Fibroblast of the conjunctiva (primary cell): ENCODE measurements at regions not wholly inside any gene's neighbourhood (a gene's known extent, or its start where the extent isn't known, plus 50 kb on each side); places are given as distances from the start of the nearest gene placed in this dataset.

Experiments
- DNase-seq: peaks from one replicate; pipeline ENCODE4 v3.0.0-alpha.2; 2010; ENCODE audit warnings: low read depth

- no peak for DNase-seq
Observed at GRCh38 chr3:176932433-176932832, 264.8 kb downstream of the TBL1XR1 start.

DNA sequence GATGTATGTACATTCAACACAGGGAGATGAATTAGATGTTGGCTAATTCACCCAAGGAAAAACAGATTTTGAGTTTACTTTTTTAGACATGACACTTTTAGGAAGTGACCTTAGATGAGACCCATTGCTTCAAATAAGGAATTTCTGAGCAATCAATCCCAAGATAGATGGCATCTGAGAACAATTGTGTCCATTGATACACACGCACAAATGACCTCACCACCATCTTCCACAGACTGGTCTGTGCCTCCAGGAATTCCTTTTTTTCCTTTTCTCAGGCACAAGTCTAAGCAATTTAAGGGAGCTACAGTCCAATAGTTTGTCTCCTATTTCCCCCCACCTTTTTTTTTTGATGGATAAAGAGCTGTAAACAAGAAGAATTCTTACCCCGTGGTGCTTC, 265.3 kb downstream of the TBL1XR1 start:
- no peak for DNase-seq

- no peak for DNase-seq
Observed at GRCh38 chr3:176930942-176931341, 266.3 kb downstream of the TBL1XR1 start.

DNA sequence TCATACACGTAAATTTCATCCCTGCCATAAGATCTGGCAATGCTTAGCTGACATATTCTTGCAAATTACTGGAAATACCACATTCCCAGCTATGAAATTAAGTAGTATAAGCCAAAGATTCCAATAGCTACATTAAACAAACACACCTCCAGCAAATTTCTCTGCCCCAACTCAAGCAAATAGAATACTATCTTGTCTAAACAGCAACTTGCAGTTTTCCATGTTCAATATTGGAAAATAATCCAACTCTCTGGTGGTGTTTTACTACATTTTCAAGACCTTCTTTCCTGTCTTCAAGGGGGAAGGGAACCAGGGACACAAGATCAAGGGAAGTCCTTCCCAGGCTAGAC, 268.7 kb downstream of the TBL1XR1 start:
- DNase-seq, result no peak

DNA sequence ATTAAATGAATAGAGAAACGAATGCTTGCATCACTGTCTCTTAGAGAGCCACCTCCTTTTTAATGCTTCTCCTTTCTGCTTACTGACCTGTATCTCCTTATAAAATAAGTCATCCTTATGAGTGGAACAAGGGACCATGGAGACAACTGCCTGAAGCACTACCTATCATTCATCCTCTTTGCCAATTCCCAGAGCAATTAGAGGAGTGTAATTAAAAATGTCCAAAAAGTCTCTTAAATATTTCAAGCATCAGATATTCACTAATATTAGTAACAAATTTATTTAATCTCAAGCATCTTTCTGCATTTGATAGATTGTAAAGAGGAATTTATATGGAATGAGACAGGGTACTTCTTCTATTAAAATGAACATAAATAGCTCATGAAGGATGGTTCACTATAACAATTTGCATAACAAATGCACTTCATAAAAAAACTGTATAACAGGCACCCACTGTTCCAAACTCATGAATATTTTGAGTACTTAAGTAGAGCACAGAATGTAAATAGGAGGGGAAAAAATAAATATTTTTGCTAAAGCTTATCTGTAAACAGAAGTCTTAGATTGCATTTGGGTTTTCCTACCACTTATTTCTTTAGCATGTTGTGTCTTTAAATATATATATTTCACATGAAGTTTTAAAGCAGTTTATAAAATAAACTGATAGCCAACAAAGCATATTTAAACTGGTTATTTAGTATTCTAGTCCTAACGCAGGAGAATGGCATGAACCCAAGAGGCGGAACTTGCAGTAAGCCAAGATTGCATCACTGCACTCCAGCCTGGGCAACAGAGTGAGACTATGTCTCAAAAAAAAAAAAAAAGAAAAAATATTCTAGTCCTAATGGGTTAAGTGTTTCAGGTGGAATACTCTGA, 269.3 kb downstream of the TBL1XR1 start:
- DNase-seq, result no peak

GRCh38 chr3:176927280-176927679, 270.0 kb downstream of the TBL1XR1 start:
- no peak for DNase-seq

DNA sequence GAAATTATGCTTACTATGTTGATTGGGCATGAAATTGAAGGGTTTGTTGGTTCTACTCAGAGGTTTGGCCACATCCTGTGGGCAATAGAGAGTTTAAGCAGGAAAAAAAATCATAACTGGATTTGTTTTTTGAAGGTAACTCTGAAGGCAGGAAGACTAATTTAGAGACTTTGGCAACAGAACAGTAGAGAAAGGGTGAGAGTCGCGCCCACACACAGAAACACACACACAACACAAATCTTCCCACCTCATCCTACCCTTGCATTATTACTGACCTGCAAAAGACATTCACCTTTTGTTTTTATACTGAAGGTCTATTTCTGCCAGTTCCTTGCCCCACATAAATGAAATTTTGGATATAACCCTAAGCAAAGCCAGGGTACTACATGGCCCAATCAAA, 270.6 kb downstream of the TBL1XR1 start:
- no peak for DNase-seq

DNA sequence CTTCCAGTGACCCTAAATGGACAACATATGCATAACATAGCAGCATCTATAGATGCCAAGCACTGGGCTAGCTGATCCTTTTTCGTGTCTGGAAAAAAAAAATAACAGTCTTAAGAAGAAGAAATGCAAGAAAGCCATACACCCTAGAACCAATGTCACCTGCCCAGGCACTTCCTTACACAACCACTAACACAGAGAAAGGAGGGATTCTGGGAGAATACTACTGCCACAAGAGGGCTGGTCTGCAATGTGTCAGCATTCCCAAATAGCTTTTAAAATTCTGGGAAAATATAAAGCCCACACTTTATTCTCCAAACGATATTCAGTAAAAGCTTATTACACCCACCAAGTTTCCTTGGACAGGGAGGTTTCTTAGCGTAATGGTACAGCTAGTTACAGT, 271.2 kb downstream of the TBL1XR1 start:
- DNase-seq, result no peak

GRCh38 chr3:176920766-176921160, 276.5 kb downstream of the TBL1XR1 start:
- DNase-seq, result no peak

DNA sequence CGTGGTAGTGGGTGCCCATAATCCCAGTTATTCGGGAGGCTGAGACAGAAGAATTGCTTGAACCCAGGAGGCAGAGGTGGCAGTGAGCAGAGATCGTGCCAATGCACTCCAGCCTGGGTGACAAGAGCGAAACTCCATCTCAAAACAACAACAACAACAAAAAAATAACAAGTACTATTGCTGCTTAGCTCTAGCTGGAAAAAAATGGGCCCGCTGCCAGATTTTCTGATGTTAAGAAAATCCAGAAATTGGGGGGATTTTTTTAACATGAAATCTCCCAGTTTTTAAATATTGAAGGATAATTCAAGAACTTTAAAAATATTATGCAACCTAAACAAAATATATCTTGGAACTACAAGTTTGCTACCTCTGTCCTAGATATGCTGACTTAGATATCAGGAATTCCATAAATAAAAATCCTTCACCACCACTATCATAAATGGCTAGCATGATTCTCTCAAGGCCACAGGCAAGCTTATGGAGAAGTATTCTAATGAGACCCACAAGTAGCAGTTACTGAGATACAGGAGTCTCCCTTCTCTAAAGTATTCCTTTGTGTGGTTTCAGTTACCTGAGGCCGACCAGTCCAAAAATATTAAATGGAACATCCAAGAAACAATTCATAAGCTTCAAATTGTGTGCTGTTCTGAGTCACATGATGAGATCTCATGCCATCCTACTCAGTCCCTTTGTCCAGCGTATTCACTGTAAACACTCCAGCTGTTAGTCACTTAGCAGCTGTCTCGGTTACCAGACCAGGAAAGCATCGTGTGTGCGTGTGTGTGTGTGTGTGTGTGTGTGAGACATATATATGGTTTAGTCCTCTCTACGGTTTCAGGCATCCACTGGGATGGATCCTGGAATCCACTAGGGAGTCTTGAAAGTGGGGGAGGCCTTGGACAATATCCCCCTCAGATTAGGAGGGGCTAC, 277.2 kb downstream of the TBL1XR1 start:
- peak; percentile 3 for DNase-seq

GRCh38 chr3:176916777-176917176, 280.5 kb downstream of the TBL1XR1 start:
- DNase-seq, result no peak

DNA sequence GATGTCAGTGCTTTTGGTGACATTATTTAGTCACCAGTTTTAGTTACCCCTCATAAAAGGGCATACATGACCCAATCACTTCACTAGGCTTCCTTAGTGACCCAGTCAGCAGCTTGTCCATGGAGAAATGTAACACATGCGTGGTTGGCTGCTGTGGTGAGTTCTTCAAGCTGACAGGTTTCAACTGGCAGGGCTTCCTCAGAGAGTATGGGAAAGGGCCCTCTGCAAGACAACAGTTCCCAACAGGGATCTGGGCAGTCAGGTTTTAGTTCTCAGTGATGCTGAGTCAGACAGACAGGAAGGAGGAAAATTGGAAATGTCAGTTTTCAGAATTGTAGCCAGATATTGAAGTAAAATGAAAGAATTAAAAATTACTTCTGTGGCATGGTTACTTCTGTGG, 282.5 kb downstream of the TBL1XR1 start:
- no peak for DNase-seq

- no peak for DNase-seq
Observed at GRCh38 chr3:176911579-176911978, 285.7 kb downstream of the TBL1XR1 start.

- no peak for DNase-seq
Observed at GRCh38 chr3:176909044-176909443, 288.2 kb downstream of the TBL1XR1 start.

- peak; percentile 48 for DNase-seq
Observed at GRCh38 chr3:176906046-176906905, 291.0 kb downstream of the TBL1XR1 start.

DNA sequence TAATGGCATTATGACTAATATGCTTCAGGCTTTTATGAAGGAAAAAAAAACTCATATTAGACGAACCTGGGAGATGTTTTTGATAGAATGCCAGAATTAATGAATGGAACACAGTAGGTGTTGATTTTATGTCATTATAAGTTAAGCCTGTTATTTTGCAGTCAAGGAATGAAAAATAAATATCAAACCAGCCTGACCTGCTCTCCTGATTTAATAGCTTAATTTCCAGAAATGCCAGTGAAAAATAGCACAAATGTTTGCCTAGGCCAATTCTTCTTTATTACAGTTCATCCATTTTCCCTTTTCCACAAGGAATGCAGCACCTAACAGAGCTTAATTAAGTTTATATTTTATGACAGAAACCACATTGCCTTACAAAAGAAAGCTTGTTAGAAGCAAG, 292.0 kb downstream of the TBL1XR1 start:
- DNase-seq, result no peak

- DNase-seq, result no peak
Observed at GRCh38 chr3:176904506-176904905, 292.8 kb downstream of the TBL1XR1 start.

- no peak for DNase-seq
Observed at GRCh38 chr3:176896640-176897039, 300.6 kb downstream of the TBL1XR1 start.

DNA sequence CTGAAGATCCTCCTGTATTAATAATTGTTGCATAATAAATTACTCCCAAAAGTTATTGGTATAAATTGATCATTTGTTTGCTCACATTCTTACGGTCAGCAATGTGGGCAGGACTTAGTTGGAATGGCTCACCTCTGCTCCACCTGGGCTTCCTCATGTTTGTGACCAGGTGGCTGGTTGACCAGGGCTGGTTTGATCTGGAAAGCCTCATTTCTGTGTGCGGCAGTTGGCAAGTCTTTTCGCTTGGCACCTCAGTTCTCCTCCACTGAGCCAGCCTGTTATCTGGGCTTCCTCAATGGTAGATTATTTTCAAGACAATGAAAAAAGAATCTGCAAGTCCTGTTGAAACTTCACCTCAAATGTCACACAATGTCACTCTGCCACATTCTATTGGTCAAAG, 301.1 kb downstream of the TBL1XR1 start:
- DNase-seq, result no peak

GRCh38 chr3:176879710-176880109, 317.6 kb downstream of the TBL1XR1 start:
- no peak for DNase-seq

DNA sequence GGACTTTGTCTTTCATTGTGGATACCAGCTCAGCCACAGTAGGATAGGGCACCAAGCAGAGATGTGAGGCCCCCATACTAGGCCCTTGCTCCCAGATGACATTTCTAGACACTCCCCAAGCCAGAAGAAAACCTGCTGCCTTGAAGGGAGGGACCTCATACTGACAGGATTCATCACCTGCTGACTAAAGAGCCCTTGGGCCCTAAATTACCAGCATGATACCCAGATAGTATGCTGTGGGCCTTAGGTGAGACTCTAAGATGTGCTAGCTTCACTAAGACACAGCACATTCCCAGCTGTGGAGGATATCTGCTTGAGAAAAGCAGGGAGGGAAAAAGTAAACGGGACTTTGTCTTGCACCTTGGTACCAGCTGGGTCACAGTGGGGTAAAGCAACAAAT, 324.0 kb downstream of the TBL1XR1 start:
- no peak for DNase-seq

- peak; percentile 32 for DNase-seq
Observed at GRCh38 chr3:176872771-176873209, 324.5 kb downstream of the TBL1XR1 start.
